Thyroid gland (tissue), 4 donors: ENCODE measurements at regions not wholly inside any gene's neighbourhood (a gene's known extent, or its start where the extent isn't known, plus 50 kb on each side); places are given as distances from the start of the nearest gene placed in this dataset.

Experiments
- DNase-seq, 2 donors: peaks; one replicate each; pipeline ENCODE4 v3.0.0-alpha.2; 2019
- H3K27ac ChIP-seq, 3 donors: fragments of 200-600 bp; sonication (generic); 1 replicate in 2 of 3; 2 replicates in 1 of 3; pipeline ENCODE4 v1.5.1; 2016 to 2019; ENCODE audit warnings: mild to moderate bottlenecking in 1 of 3, moderate library complexity in 1 of 3
- H3K27me3 ChIP-seq: fragments of 200-600 bp; sonication (generic); one replicate; pipeline ENCODE4 v1.5.1; 2019
- H3K36me3 ChIP-seq, 2 donors: fragments of 200-600 bp; sonication (generic); one replicate each; pipeline ENCODE4 v1.5.1; 2016 to 2019
- H3K4me1 ChIP-seq, 2 donors: fragments of 200-600 bp; sonication (generic); one replicate each; pipeline ENCODE4 v1.5.1; 2017 to 2019
- H3K4me3 ChIP-seq, 3 donors: fragments of 200-600 bp; sonication (generic); replicated peaks in 1 of 3; 1 replicate in 2 of 3; 2 replicates in 1 of 3; pipeline ENCODE4 v1.5.1; 2016; ENCODE audit warnings: mild to moderate bottlenecking in 1 of 3
- H3K9me3 ChIP-seq: fragments of 200-600 bp; sonication (generic); one replicate; pipeline ENCODE4 v1.5.1; 2017
- CTCF ChIP-seq, 6 experiments: fragments of 200-600 bp in 3 of 6; fragments of 450-650 bp in 3 of 6; sonication (generic) in 3 of 6; IDR thresholded peaks; one replicate each; pipeline ENCODE4 v1.5.1; 2016 to 2019; ENCODE audit warnings: antibody characterized with exemption in 6 of 6, mild to moderate bottlenecking in 2 of 6, inconsistent platforms in 1 of 6, moderate library complexity in 1 of 6
- POLR2A ChIP-seq, 2 donors: fragments of 450-650 bp; IDR thresholded peaks; one replicate each; pipeline ENCODE4 v1.6.1; 2017; ENCODE audit warnings: antibody characterized with exemption in 2 of 2, mild to moderate bottlenecking in 2 of 2, moderate library complexity in 1 of 2
- WGBS, 2 donors: methylation state at CpG; one replicate each; pipeline ENCODE4 v1.1.5; 2017; 5-methylcytosine and 5-hydroxymethylcytosine counted together
- intact Hi-C: fragments of 100-400 bp; cut with DNase I; formaldehyde crosslinking; loops from one replicate; pipeline ENCODE4 v1.15.1; 2023

- 78 to 80% methylated on average over 3 of the region's 3 CpGs for WGBS, 2 donors
- TF ChIP-seq CTCF (IDR thresholded peaks at IDR 0.05) (no peak), POLR2A (IDR thresholded peaks at IDR 0.05) (no peak)
- no peak overlapping the region for H3K27ac ChIP-seq
- no peaks in the 10 kb centered on the region for H3K36me3 ChIP-seq
- DNase-seq: no peak
- no peaks in the 10 kb centered on the region for H3K9me3 ChIP-seq
- no peak overlapping the region for H3K4me3 ChIP-seq
- H3K4me1 ChIP-seq: no peaks in the 10 kb centered on the region
- intact Hi-C loops: no loop called here
- H3K27me3 ChIP-seq: no peaks in the 10 kb centered on the region
Observed at GRCh38 chr1:170284016-170284415, 138.3 kb downstream of the NTMT2 start.

GRCh38 chr1:170284512-170284911, 138.8 kb downstream of the NTMT2 start:
- Histone ChIP-seq H3K36me3 (no peaks in the 10 kb centered on the region), H3K4me3 (no peak overlapping the region), H3K27me3 (no peaks in the 10 kb centered on the region), H3K4me1 (no peaks in the 10 kb centered on the region), H3K9me3 (no peaks in the 10 kb centered on the region), H3K27ac (no peak overlapping the region)
- intact Hi-C loops: no loop called here
- TF ChIP-seq POLR2A (IDR thresholded peaks at IDR 0.05): no peak
- no peak for TF ChIP-seq CTCF (IDR thresholded peaks at IDR 0.05)
- DNase-seq: no peak
- WGBS, 2 donors: 59 to 64% methylated on average over 7 of the region's 7 CpGs

- no peak for DNase-seq
- 52 to 70% methylated on average over 5 of the region's 5 CpGs for WGBS, 2 donors
- no peak overlapping the region for H3K4me3 ChIP-seq
Observed at GRCh38 chr1:170284951-170285350, 139.2 kb downstream of the NTMT2 start.

GRCh38 chr1:170288155-170288554, 142.4 kb downstream of the NTMT2 start:
- no peak overlapping the region for H3K27ac ChIP-seq
- H3K27me3 ChIP-seq: no peaks in the 10 kb centered on the region
- intact Hi-C loops: no loop called here
- no peaks in the 10 kb centered on the region for H3K36me3 ChIP-seq
- TF ChIP-seq CTCF (IDR thresholded peaks at IDR 0.05): no peak
- no peak for TF ChIP-seq POLR2A (IDR thresholded peaks at IDR 0.05)
- no peaks in the 10 kb centered on the region for H3K4me1 ChIP-seq
- no peak overlapping the region for H3K4me3 ChIP-seq
- 76 to 83% methylated on average over 3 of the region's 3 CpGs for WGBS, 2 donors
- no peaks in the 10 kb centered on the region for H3K9me3 ChIP-seq
- no peak for DNase-seq

More at GRCh38 chr1:170284951-170285350, 139.2 kb downstream of the NTMT2 start:
- no peak for TF ChIP-seq CTCF (IDR thresholded peaks at IDR 0.05)
- TF ChIP-seq POLR2A (IDR thresholded peaks at IDR 0.05): no peak
- intact Hi-C loops: no loop called here
- Histone ChIP-seq H3K27me3 (no peaks in the 10 kb centered on the region), H3K4me1 (no peaks in the 10 kb centered on the region), H3K27ac (no peak overlapping the region), H3K36me3 (no peaks in the 10 kb centered on the region), H3K9me3 (no peaks in the 10 kb centered on the region)

GRCh38 chr1:170290276-170290675, 144.5 kb downstream of the NTMT2 start:
- no peak overlapping the region for H3K27ac ChIP-seq
- H3K27me3 ChIP-seq: no peaks in the 10 kb centered on the region
- intact Hi-C loops: no loop called here
- no peak for DNase-seq
- no peaks in the 10 kb centered on the region for H3K9me3 ChIP-seq
- H3K4me1 ChIP-seq: no peaks in the 10 kb centered on the region
- H3K36me3 ChIP-seq: no peaks in the 10 kb centered on the region
- TF ChIP-seq CTCF (IDR thresholded peaks at IDR 0.05) (no peak), POLR2A (IDR thresholded peaks at IDR 0.05) (no peak)
- H3K4me3 ChIP-seq: no peak overlapping the region
- 88 to 89% methylated on average over 1 of the region's 1 CpG for WGBS, 2 donors
